Hematopoietic multipotent progenitor cell treated with erythropoietin and hydrocortisone succinate and interleukin-3 and kit ligand, for 6 days (in vitro differentiated cells): ENCODE measurements at regions not wholly inside any gene's neighbourhood (a gene's known extent, or its start where the extent isn't known, plus 50 kb on each side); places are given as distances from the start of the nearest gene placed in this dataset.
"Not testable (repeated sequence)": the region's sequence is repeated elsewhere in the genome, so short reads cannot be mapped to it uniquely, and the experiment has no call there.

ENCODE experiments used
- DNase-seq: peaks from one replicate; pipeline ENCODE4 v3.0.0-alpha.2; 2015

DNA sequence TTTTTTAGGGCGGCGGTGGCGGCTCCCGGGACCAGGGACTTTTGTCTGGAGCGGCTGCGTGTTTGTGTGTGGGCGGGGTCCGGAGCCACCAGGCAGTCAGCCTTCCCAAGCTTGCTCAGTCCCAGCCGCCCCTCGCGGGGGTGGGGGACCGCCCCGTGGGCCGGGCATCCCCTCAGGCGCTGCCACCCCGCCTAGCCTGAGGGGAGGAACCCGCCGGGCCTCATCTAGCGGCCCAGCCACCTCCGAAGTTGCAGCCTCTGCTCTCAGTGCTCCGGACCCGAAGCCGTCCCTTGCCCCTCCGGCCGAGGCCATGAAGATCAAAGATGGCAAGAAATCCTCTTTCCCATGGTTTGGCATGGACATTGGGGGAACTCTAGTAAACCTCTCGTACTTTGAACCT is 235.2 kb downstream of the OR4C45 start:
- DNase-seq: no peak

DNA sequence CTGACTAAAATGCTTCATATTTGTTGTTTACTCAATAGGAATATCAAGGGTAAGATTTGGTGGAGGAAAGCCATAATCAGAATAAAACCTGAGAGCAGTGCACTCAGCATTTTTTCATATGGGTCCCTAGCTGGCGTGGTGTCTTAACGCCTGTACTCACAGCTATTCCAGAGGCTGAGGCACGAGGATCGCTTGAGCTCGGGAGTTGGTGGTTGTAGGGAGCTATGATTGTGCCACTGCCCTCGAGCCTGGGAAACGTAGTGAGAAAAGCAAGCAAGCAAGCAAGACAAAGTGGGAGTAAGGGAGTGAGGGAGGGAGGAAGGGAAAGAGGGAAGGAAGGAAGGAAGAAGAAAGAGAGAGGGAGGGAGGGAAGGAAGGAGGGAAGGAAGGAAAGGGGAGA is 242.5 kb downstream of the OR4C45 start:
- DNase-seq: no peak

GRCh38 chr11:50278756-50279155 is 246.1 kb downstream of the OR4C45 start:
- no peak for DNase-seq

GRCh38 chr11:50298182-50298988 is 265.7 kb downstream of the OR4C45 start:
- no peak for DNase-seq

DNA sequence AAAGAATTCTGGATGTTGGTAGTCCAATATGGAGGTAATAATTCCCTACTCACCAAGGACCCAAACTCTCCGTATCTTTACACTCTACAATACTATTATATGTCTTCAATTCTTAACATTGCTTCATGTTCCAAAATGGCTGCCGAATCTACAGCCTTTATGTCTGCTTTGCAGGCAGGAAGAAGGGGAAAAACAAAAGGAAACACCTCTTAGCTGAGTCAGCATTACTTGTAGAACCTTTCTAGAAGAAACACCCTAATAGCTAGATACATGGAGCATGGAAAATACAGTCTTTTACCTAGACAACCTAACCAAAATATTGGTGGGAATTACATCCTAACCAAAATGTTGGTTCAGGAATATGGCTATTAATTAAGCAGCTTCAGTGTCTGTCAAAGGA is 298.0 kb downstream of the OR4C45 start:
- not testable (repeated sequence) for DNase-seq

DNA sequence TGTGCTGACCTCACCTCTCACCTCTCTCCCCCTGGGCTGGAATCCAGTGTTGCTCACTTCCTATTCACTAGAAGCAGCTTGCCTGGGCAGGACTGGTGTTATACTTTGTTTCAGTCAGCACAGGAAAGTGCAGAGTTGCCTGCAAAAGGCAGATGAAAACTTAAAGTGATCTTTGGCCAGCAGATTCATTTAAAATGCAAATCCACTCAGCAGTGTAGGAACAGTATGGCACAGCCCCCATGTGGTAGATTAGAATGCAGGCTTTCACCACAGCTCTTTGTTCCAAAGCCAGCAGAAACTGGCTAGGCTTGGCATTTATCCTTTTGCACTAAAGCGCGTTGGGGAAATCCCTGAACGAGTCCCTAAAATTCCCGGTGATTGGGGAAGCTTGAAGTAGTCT is 301.2 kb downstream of the OR4C45 start:
- DNase-seq: no peak

DNA sequence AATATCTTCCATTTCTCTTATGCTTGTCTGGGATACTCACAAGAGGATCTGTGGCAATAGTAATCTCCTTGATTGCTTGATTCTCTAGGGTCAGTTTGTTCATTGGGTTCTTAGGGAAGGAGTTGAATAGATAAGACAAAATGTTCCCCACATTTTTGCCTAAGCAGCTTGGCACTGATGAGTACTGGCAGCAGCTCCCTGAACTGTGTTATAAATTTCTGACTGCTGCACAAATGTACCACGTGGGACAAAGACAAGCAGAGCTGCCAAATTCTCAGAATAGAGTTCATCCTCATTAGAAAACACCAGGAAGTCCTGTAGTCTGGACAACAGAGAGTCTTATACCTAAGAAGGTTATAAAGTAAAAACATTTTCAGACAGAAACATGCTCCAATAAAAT is 304.8 kb downstream of the OR4C45 start:
- DNase-seq: not testable (repeated sequence)

DNA sequence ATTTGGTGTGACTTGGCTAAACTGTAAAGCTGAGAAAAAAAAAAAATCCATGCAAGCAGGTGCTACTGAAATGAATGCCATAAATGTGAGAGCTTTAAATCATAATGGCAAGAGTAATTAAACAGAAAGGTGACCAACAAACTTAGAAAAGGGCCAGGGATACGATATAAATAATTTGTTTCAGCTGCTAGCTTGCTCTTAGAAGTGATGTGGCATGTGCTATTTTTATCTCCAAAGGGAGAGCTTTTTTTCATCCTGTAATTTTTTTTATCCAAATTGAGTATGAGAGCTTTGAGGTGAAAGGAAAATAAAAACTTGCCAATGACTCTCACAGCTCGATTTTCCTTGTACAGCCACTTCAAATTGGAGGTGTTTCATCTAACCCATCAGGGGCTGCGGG is 315.3 kb downstream of the OR4C45 start:
- not testable (repeated sequence) for DNase-seq

- DNase-seq: no peak
Observed at GRCh38 chr11:50379484-50379883, 346.8 kb downstream of the OR4C45 start.

GRCh38 chr11:50394017-50394416 is 361.3 kb downstream of the OR4C45 start:
- DNase-seq: no peak

DNA sequence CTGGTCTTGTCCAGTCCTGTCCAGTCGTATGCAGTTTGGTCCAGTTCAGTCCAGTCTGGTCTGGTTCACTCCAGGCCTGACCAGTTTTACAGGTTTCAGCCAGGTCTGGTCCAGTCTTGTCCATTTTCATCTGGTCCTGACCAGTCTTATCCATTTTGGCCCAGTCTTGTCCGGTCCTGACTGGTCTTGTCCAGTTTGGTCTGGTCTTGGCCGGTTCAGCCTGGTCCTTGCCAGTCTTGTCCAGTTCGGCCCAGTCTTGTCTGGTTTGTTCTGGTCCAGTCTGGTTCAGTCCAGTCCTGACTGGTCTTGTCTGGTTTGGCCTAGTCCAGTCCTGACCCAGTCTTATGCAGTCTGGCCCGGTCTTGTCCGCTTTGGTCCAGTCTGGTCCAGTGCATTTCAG is 380.2 kb downstream of the OR4C45 start:
- DNase-seq: no peak

DNA sequence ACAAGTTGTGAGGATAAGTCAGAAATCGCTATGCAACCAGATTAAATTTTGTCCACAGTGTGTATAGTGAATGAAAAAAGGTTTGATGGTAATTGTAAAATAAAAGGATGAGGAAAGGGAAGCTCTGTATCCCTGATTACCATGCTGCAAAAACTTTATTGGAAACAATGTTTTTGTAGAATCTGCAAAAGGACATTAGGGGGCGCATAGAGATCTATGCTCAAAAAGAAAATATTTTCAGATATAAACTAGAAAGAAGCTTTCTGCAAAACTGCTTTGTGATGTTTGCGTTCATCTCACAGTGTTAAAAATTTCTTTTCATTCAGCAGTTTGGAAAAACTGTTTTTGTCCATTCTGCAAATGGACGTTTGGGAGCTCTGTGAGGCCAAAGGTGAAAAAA is 390.5 kb downstream of the OR4C45 start:
- no peak for DNase-seq
